HPDE6-E6E7 (cell line): ENCODE measurements at regions not wholly inside any gene's neighbourhood (a gene's known extent, or its start where the extent isn't known, plus 50 kb on each side); places are given as distances from the start of the nearest gene placed in this dataset.
"Not testable (repeated sequence)": the region's sequence is repeated elsewhere in the genome, so short reads cannot be mapped to it uniquely, and the experiment has no call there.

ENCODE experiments used
- DNase-seq: peaks from one replicate; pipeline ENCODE4 v3.0.0; 2011; ENCODE audit warnings: missing footprints; ENCODE audit errors: extremely low spot score

- DNase-seq = no peak
Measured at GRCh38 chr16:82300374-82300951, 130.4 kb upstream of the MPHOSPH6 start.

- no peak for DNase-seq
Measured at GRCh38 chr16:82298472-82298871, 128.4 kb upstream of the MPHOSPH6 start.

- no peak for DNase-seq
Measured at GRCh38 chr16:82295290-82296201, 125.5 kb upstream of the MPHOSPH6 start.

GRCh38 chr16:82293671-82294070 lies 123.6 kb upstream of the MPHOSPH6 start:
- no peak for DNase-seq

GRCh38 chr16:82287937-82288336 lies 117.9 kb upstream of the MPHOSPH6 start:
- DNase-seq = no peak

GRCh38 chr16:82282662-82283061 lies 112.6 kb upstream of the MPHOSPH6 start:
- DNase-seq = no peak

- DNase-seq = no peak
Measured at GRCh38 chr16:82281544-82281943, 111.5 kb upstream of the MPHOSPH6 start.

GRCh38 chr16:82280867-82281266 lies 110.8 kb upstream of the MPHOSPH6 start:
- DNase-seq = no peak

GRCh38 chr16:82275349-82275748 lies 105.3 kb upstream of the MPHOSPH6 start:
- not testable (repeated sequence) for DNase-seq

- DNase-seq = no peak
Measured at GRCh38 chr16:82271636-82272035, 101.6 kb upstream of the MPHOSPH6 start.

GRCh38 chr16:82267675-82268074 lies 97.7 kb upstream of the MPHOSPH6 start:
- not testable (repeated sequence) for DNase-seq

- no peak for DNase-seq
Measured at GRCh38 chr16:82265809-82266208, 95.8 kb upstream of the MPHOSPH6 start.

- DNase-seq = no peak
Measured at GRCh38 chr16:82264756-82265155, 94.7 kb upstream of the MPHOSPH6 start.

- peak; percentile 70 for DNase-seq
Measured at GRCh38 chr16:82263521-82264143, 93.6 kb upstream of the MPHOSPH6 start.

GRCh38 chr16:82262244-82262643 lies 92.2 kb upstream of the MPHOSPH6 start:
- DNase-seq = no peak

GRCh38 chr16:82260212-82260795 lies 90.3 kb upstream of the MPHOSPH6 start:
- no peak for DNase-seq

- no peak for DNase-seq
Measured at GRCh38 chr16:82259731-82260130, 89.7 kb upstream of the MPHOSPH6 start.

GRCh38 chr16:82257990-82258389 lies 88.0 kb upstream of the MPHOSPH6 start:
- DNase-seq = no peak

GRCh38 chr16:82252582-82252981 lies 82.6 kb upstream of the MPHOSPH6 start:
- no peak for DNase-seq

GRCh38 chr16:82248677-82249076 lies 78.7 kb upstream of the MPHOSPH6 start:
- DNase-seq = no peak

- no peak for DNase-seq
Measured at GRCh38 chr16:82248012-82248656, 78.1 kb upstream of the MPHOSPH6 start.

GRCh38 chr16:82242201-82242600 lies 72.2 kb upstream of the MPHOSPH6 start:
- DNase-seq = no peak
